NCI-H1092 treated with DMSO at 0.1 percent for 48 hours (cell line): ENCODE measurements at regions not wholly inside any gene's neighbourhood (a gene's known extent, or its start where the extent isn't known, plus 50 kb on each side); places are given as distances from the start of the nearest gene placed in this dataset.
A peak's percentile ranks its signal among the peaks of the same experiment; 100 is the strongest.

Experiments
- DNase-seq: peaks from one replicate; lab custom pipeline; 2025; lab: John Stamatoyannopoulos, UW

- DNase-seq, result peak; percentile 5
Measured at GRCh38 chr16:62225675-62226074, 189.4 kb upstream of the CDH8 start.

GRCh38 chr16:62224646-62225209 lies 188.5 kb upstream of the CDH8 start:
- no peak for DNase-seq

GRCh38 chr16:62216837-62217236 lies 180.6 kb upstream of the CDH8 start:
- no peak for DNase-seq

- DNase-seq, result no peak
Measured at GRCh38 chr16:62213763-62214162, 177.5 kb upstream of the CDH8 start.

GRCh38 chr16:62208934-62209333 lies 172.7 kb upstream of the CDH8 start:
- DNase-seq, result no peak

GRCh38 chr16:62205459-62205858 lies 169.2 kb upstream of the CDH8 start:
- DNase-seq, result no peak

- no peak for DNase-seq
Measured at GRCh38 chr16:62201911-62202310, 165.7 kb upstream of the CDH8 start.

- no peak for DNase-seq
Measured at GRCh38 chr16:62194828-62195227, 158.6 kb upstream of the CDH8 start.

- DNase-seq, result no peak
Measured at GRCh38 chr16:62190426-62190825, 154.2 kb upstream of the CDH8 start.

- no peak for DNase-seq
Measured at GRCh38 chr16:62177351-62178203, 141.3 kb upstream of the CDH8 start.

GRCh38 chr16:62170642-62171041 lies 134.4 kb upstream of the CDH8 start:
- no peak for DNase-seq

GRCh38 chr16:62167551-62167950 lies 131.3 kb upstream of the CDH8 start:
- DNase-seq, result no peak

- no peak for DNase-seq
Measured at GRCh38 chr16:62157544-62157943, 121.3 kb upstream of the CDH8 start.

GRCh38 chr16:62156971-62157370 lies 120.7 kb upstream of the CDH8 start:
- DNase-seq, result no peak

- DNase-seq, result no peak
Measured at GRCh38 chr16:62149631-62150030, 113.4 kb upstream of the CDH8 start.

GRCh38 chr16:62137996-62138395 lies 101.8 kb upstream of the CDH8 start:
- no peak for DNase-seq

GRCh38 chr16:62135911-62136310 lies 99.7 kb upstream of the CDH8 start:
- no peak for DNase-seq

GRCh38 chr16:62135446-62135845 lies 99.2 kb upstream of the CDH8 start:
- DNase-seq, result no peak

- DNase-seq, result no peak
Measured at GRCh38 chr16:62130101-62130500, 93.9 kb upstream of the CDH8 start.

- DNase-seq, result no peak
Measured at GRCh38 chr16:62105244-62105643, 69.0 kb upstream of the CDH8 start.

- DNase-seq, result no peak
Measured at GRCh38 chr16:62102588-62102987, 66.3 kb upstream of the CDH8 start.

GRCh38 chr16:62100651-62101050 lies 64.4 kb upstream of the CDH8 start:
- DNase-seq, result no peak

- no peak for DNase-seq
Measured at GRCh38 chr16:62089715-62090114, 53.5 kb upstream of the CDH8 start.
